Astrocyte (in vitro differentiated cells and primary cell): ENCODE measurements at regions not wholly inside any gene's neighbourhood (a gene's known extent, or its start where the extent isn't known, plus 50 kb on each side); places are given as distances from the start of the nearest gene placed in this dataset.

ENCODE experiments used
- DNase-seq: peaks from one replicate; pipeline ENCODE4 v3.0.0-alpha.2; 2010; ENCODE audit warnings: low read depth
- FAIRE-seq: peaks from 2 replicates; lab custom pipeline; 2011; peaks lifted over from hg19 to GRCh38; lab: Jason Lieb, UNC
- H2AFZ ChIP-seq: 2 replicates; pipeline ENCODE4 v1.6.0; 2012; ENCODE audit warnings: low read depth, low read length, inconsistent platforms
- H3K27ac ChIP-seq: 2 replicates; pipeline ENCODE4 v1.5.1; 2011; ENCODE audit warnings: low read depth, low read length, inconsistent platforms
- H3K27me3 ChIP-seq: 2 replicates; pipeline ENCODE4 v1.6.0; 2011; ENCODE audit warnings: low read length, inconsistent platforms; ENCODE audit not compliant: insufficient read depth
- H3K36me3 ChIP-seq: 2 replicates; pipeline ENCODE4 v1.5.1; 2011; ENCODE audit warnings: low read length, inconsistent platforms; ENCODE audit not compliant: insufficient read depth
- H3K4me1 ChIP-seq: 2 replicates; pipeline ENCODE4 v1.5.1; 2011; ENCODE audit warnings: low read length, inconsistent platforms; ENCODE audit not compliant: insufficient read depth
- H3K4me2 ChIP-seq: 2 replicates; pipeline ENCODE4 v1.6.0; 2012; ENCODE audit warnings: low read length, inconsistent platforms
- H3K4me3 ChIP-seq: 2 replicates; pipeline ENCODE4 v1.5.1; 2011; ENCODE audit warnings: low read depth, mild to moderate bottlenecking, low read length, inconsistent platforms; ENCODE audit not compliant: insufficient read depth
- H3K79me2 ChIP-seq: 2 replicates; pipeline ENCODE4 v1.6.0; 2012; ENCODE audit warnings: mild to moderate bottlenecking, low read length, inconsistent platforms; ENCODE audit not compliant: insufficient read depth
- H3K9ac ChIP-seq: 2 replicates; pipeline ENCODE4 v1.6.0; 2012; ENCODE audit warnings: mild to moderate bottlenecking, low read length, inconsistent platforms
- H3K9me3 ChIP-seq: 2 replicates; pipeline ENCODE4 v1.5.1; 2012; ENCODE audit warnings: low read depth, mild to moderate bottlenecking, low read length, inconsistent platforms; ENCODE audit not compliant: insufficient read depth
- H4K20me1 ChIP-seq: 2 replicates; pipeline ENCODE4 v1.6.0; 2012; ENCODE audit warnings: low read length, inconsistent platforms; ENCODE audit not compliant: insufficient read depth
- H3K27ac Mint-ChIP-seq: one replicate; pipeline ENCODE4 v1.8.0; 2021; ENCODE audit warnings: mild to moderate bottlenecking, mixed read lengths; ENCODE audit not compliant: unreplicated experiment
- H3K27me3 Mint-ChIP-seq: one replicate; pipeline ENCODE4 v1.8.0; 2021; ENCODE audit warnings: low read depth, mixed read lengths; ENCODE audit not compliant: unreplicated experiment
- H3K36me3 Mint-ChIP-seq: one replicate; pipeline ENCODE4 v1.8.0; 2021; ENCODE audit warnings: low read depth, mixed read lengths; ENCODE audit not compliant: unreplicated experiment
- H3K4me1 Mint-ChIP-seq: one replicate; pipeline ENCODE4 v1.8.0; 2021; ENCODE audit warnings: low read depth, mixed read lengths; ENCODE audit not compliant: unreplicated experiment
- H3K4me3 Mint-ChIP-seq: one replicate; pipeline ENCODE4 v1.8.0; 2021; ENCODE audit warnings: mild to moderate bottlenecking, moderate library complexity, mixed read lengths; ENCODE audit not compliant: unreplicated experiment
- H3K9me3 Mint-ChIP-seq: one replicate; pipeline ENCODE4 v1.8.0; 2021; ENCODE audit warnings: mild to moderate bottlenecking, mixed read lengths; ENCODE audit not compliant: unreplicated experiment
- EZH2 ChIP-seq: IDR thresholded peaks from 2 replicates; pipeline ENCODE4 v1.6.1; 2012; ENCODE audit warnings: mild to moderate bottlenecking, low read length, inconsistent platforms; ENCODE audit not compliant: insufficient read depth
- TF ChIP-seq, protein P1 (sequence below): IDR thresholded peaks from 2 replicates; pipeline ENCODE4 v1.5.1; 2011; ENCODE audit warnings: low read depth, mild to moderate bottlenecking, inconsistent platforms, low read length, moderate library complexity; ENCODE audit not compliant: insufficient read depth

DNA sequence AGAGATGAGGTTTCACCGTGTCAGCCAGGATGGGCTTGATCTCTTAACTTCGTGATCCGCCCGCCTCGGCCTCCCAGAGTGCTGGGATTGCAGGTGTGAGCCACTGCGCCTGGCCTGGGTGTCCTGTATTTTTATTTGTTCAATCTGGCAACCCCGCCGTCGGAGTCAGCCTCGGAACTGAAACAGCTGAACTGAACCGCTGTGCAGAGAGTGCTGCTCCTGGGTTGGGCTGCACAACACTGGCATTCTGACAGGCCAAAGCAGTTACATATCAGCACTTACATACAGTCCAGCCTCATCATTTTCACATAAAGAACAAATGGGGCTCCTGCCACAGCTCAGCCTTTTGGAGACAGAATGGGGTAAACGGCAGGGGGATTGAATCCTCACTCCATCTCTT lies 185.6 kb downstream of the C9orf50 start:
- no peak for TF ChIP-seq EZH2
- no peak for FAIRE-seq

GRCh38 chr9:129434187-129434586 lies 186.7 kb downstream of the C9orf50 start:
- DNase-seq: no peak

More for the DNA sequence above, 185.6 kb downstream of the C9orf50 start:
- H3K9ac ChIP-seq: no peak overlapping the region
- DNase-seq: no peak
- H3K27me3 ChIP-seq: peaks cover 6% of the 10 kb centered on the region
- no peak overlapping the region for H2AFZ ChIP-seq
- H3K9me3 Mint-ChIP-seq: peaks cover 7% of the 10 kb centered on the region
- H3K4me2 ChIP-seq: no peak overlapping the region
- no peak overlapping the region for H3K4me3 ChIP-seq
- no peaks in the 10 kb centered on the region for H3K79me2 ChIP-seq
- no peak overlapping the region for H3K27ac ChIP-seq
- no peaks in the 10 kb centered on the region for H3K9me3 ChIP-seq
- peaks cover 1% of the 10 kb centered on the region for H3K36me3 Mint-ChIP-seq
- peak overlapping the region; percentile 69 for H3K27ac Mint-ChIP-seq
- H3K4me1 Mint-ChIP-seq: peaks cover 1% of the 10 kb centered on the region
- peaks cover 15% of the 10 kb centered on the region for H3K4me1 ChIP-seq
- H4K20me1 ChIP-seq: no peaks in the 10 kb centered on the region
- no peaks in the 10 kb centered on the region for H3K36me3 ChIP-seq
- H3K4me3 Mint-ChIP-seq: no peak overlapping the region
- H3K27me3 Mint-ChIP-seq: peaks cover 79% of the 10 kb centered on the region

DNA sequence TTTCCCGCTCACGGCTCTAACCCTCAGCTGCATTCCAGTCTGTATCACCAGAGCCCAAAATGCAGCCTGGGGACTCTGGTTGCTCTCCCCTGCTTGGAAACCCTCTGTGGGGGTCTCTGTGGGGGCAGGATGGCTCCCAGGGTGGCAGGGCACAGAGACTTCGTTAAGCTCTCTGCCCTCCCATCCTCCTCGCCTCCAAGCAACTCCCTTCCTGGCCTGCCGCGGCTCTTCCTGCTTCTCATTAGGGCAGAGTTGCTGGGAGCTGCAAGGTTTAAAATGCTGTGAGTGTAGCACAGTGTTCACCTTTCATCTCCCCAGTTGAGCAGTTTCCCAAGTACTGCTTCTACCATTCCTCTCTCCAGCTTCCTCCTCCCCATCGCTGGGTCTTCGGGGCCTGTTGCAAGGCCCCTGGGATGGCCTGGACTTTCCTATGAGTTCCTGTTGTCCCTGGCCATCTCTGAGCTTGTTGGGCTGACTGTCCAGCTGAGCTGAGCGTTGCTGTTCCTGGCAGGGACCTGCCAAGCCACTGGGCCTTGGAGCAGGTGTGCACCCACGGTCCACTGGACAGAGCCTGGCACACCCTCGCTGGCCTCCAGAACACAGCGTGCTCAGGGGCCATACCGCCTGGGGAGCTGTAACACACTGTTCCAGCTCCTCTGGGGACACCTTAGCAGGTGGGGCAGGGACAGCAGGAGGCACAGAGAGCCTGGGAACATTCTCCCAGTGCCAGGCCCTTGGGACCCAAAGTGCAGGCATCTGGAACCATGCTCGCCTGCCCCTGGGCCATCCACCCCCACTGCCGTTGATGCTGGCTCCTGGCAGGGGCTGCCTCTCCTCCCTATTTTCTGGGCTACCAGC lies 188.4 kb downstream of the C9orf50 start:
- Mint-ChIP-seq H3K36me3 (no peaks in the 10 kb centered on the region), H3K9me3 (peaks cover 7% of the 10 kb centered on the region), H3K4me3 (no peak overlapping the region), H3K4me1 (peaks cover 1% of the 10 kb centered on the region), H3K27ac (no peak overlapping the region), H3K27me3 (peaks cover 73% of the 10 kb centered on the region)
- no peak overlapping the region for H3K4me3 ChIP-seq
- FAIRE-seq: no peak
- no peak overlapping the region for H3K27ac ChIP-seq
- no peaks in the 10 kb centered on the region for H4K20me1 ChIP-seq
- no peak overlapping the region for H3K4me2 ChIP-seq
- no peak for DNase-seq
- H3K36me3 ChIP-seq: no peaks in the 10 kb centered on the region
- peaks cover 2% of the 10 kb centered on the region for H3K27me3 ChIP-seq
- H3K9me3 ChIP-seq: no peaks in the 10 kb centered on the region
- H3K79me2 ChIP-seq: no peaks in the 10 kb centered on the region
- no peak for TF ChIP-seq EZH2
- TF ChIP-seq, protein P1, sequence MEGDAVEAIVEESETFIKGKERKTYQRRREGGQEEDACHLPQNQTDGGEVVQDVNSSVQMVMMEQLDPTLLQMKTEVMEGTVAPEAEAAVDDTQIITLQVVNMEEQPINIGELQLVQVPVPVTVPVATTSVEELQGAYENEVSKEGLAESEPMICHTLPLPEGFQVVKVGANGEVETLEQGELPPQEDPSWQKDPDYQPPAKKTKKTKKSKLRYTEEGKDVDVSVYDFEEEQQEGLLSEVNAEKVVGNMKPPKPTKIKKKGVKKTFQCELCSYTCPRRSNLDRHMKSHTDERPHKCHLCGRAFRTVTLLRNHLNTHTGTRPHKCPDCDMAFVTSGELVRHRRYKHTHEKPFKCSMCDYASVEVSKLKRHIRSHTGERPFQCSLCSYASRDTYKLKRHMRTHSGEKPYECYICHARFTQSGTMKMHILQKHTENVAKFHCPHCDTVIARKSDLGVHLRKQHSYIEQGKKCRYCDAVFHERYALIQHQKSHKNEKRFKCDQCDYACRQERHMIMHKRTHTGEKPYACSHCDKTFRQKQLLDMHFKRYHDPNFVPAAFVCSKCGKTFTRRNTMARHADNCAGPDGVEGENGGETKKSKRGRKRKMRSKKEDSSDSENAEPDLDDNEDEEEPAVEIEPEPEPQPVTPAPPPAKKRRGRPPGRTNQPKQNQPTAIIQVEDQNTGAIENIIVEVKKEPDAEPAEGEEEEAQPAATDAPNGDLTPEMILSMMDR: no peak
- H2AFZ ChIP-seq: no peak overlapping the region
- H3K4me1 ChIP-seq: peaks cover 7% of the 10 kb centered on the region
- no peak overlapping the region for H3K9ac ChIP-seq

More at GRCh38 chr9:129434187-129434586, 186.7 kb downstream of the C9orf50 start:
- Mint-ChIP-seq H3K4me1 (peaks cover 1% of the 10 kb centered on the region), H3K9me3 (peaks cover 7% of the 10 kb centered on the region), H3K36me3 (no peaks in the 10 kb centered on the region), H3K4me3 (no peak overlapping the region), H3K27me3 (peaks cover 81% of the 10 kb centered on the region), H3K27ac (no peak overlapping the region)
- H3K79me2 ChIP-seq: no peaks in the 10 kb centered on the region
- H4K20me1 ChIP-seq: no peaks in the 10 kb centered on the region
- no peak overlapping the region for H3K9ac ChIP-seq
- H3K4me3 ChIP-seq: no peak overlapping the region
- FAIRE-seq: no peak
- no peak overlapping the region for H2AFZ ChIP-seq
- no peaks in the 10 kb centered on the region for H3K36me3 ChIP-seq
- no peak overlapping the region for H3K27ac ChIP-seq
- no peak for TF ChIP-seq EZH2
- TF ChIP-seq, protein P1: no peak
- no peak overlapping the region for H3K4me2 ChIP-seq
- H3K9me3 ChIP-seq: no peaks in the 10 kb centered on the region
- peaks cover 15% of the 10 kb centered on the region for H3K4me1 ChIP-seq
- peaks cover 6% of the 10 kb centered on the region for H3K27me3 ChIP-seq
